Endothelial cell of umbilical vein (primary cell): ENCODE measurements at regions not wholly inside any gene's neighbourhood (a gene's known extent, or its start where the extent isn't known, plus 50 kb on each side); places are given as distances from the start of the nearest gene placed in this dataset.

Experiments used
- BruUV-seq: library from RNA; stranded (reverse); fragments of 400-500 nt; replicated peaks from 2 replicates; lab custom pipeline; 2021; lab: Mats Ljungman, UMichigan
- CTCF ChIA-PET: fragments of 300-600, 350-600 bp; sonication (Branson Sonifier 250); formaldehyde crosslinking; loops from one replicate; lab custom pipeline; 2021; ENCODE audit warnings: antibody characterized with exemption, inconsistent platforms; lab: Charles Lee
- POLR2A ChIA-PET: fragments of 300-600, 350-600 bp; sonication (Branson Sonifier 250); formaldehyde crosslinking; loops from one replicate; lab custom pipeline; 2021; ENCODE audit warnings: antibody characterized with exemption, inconsistent platforms; lab: Charles Lee
- DNase-seq: peaks from one replicate; pipeline ENCODE4 v3.0.0-alpha.2; 2011; ENCODE audit warnings: low read depth, low spot score
- FAIRE-seq: peaks from 2 replicates; lab custom pipeline; 2011; peaks lifted over from hg19 to GRCh38; lab: Jason Lieb, UNC
- H2AFZ ChIP-seq: 2 replicates; pipeline ENCODE4 v1.6.0; 2012; ENCODE audit warnings: low read depth, low read length, control low read depth, inconsistent platforms
- H3K27ac ChIP-seq: 2 replicates; pipeline ENCODE4 v1.5.1; 2011; ENCODE audit warnings: low read depth, mild to moderate bottlenecking, control low read depth, low read length, moderate library complexity; ENCODE audit not compliant: insufficient read depth
- H3K27me3 ChIP-seq, 2 experiments: 2 replicates each; pipeline versions ENCODE4 v1.6.0 to v1.6.1; 2011; ENCODE audit warnings: low read length in 2 of 2, mixed read lengths in 1 of 2; ENCODE audit not compliant: control insufficient read depth in 2 of 2, insufficient read depth in 2 of 2
- H3K36me3 ChIP-seq, 2 experiments: 2 replicates in 1 of 2; 3 replicates in 1 of 2; pipeline ENCODE4 v1.5.1; 2011; ENCODE audit warnings: low read length in 2 of 2, mild to moderate bottlenecking in 1 of 2, moderate library complexity in 1 of 2; ENCODE audit not compliant: control insufficient read depth in 2 of 2, insufficient read depth in 2 of 2; ENCODE audit errors: extremely low read depth in 1 of 2
- H3K4me1 ChIP-seq: 3 replicates; pipeline ENCODE4 v1.5.1; 2011; ENCODE audit warnings: mild to moderate bottlenecking, low read length; ENCODE audit not compliant: control insufficient read depth, insufficient read depth; ENCODE audit errors: extremely low read depth
- H3K4me2 ChIP-seq: 2 replicates; pipeline ENCODE4 v1.6.1; 2011; ENCODE audit warnings: low read length, control low read depth, mixed read lengths; ENCODE audit not compliant: insufficient read depth
- H3K4me3 ChIP-seq, 3 experiments: fragments of 200-600 bp in 1 of 3; sonication (generic), shearing (Covaris generic) in 1 of 3; replicated peaks in 1 of 3; 2 replicates each; pipeline ENCODE4 v1.5.1; 2011 to 2016; ENCODE audit warnings: control low read depth in 3 of 3, low read length in 3 of 3, mild to moderate bottlenecking in 2 of 3, inconsistent platforms in 1 of 3, low read depth in 1 of 3, moderate library complexity in 1 of 3; ENCODE audit not compliant: insufficient read depth in 1 of 3
- H3K79me2 ChIP-seq: 2 replicates; pipeline ENCODE4 v1.6.0; 2012; ENCODE audit warnings: low read length, inconsistent platforms; ENCODE audit not compliant: control insufficient read depth, insufficient read depth
- H3K9ac ChIP-seq: replicated peaks from 2 replicates; pipeline ENCODE3; 2011; ENCODE audit warnings: low read length, control low read depth; ENCODE audit not compliant: insufficient read depth; ENCODE audit errors: extremely low read depth
- H3K9me1 ChIP-seq: replicated peaks from 3 replicates; pipeline ENCODE4 v1.6.0; 2011; ENCODE audit warnings: mild to moderate bottlenecking, low read length; ENCODE audit not compliant: control insufficient read depth, insufficient read depth; ENCODE audit errors: extremely low read depth
- H3K9me3 ChIP-seq: replicated peaks from 2 replicates; pipeline ENCODE4 v1.5.1; 2012; ENCODE audit warnings: low read length, inconsistent platforms; ENCODE audit not compliant: control insufficient read depth, insufficient read depth
- H4K20me1 ChIP-seq: replicated peaks from 2 replicates; pipeline ENCODE3; 2011; ENCODE audit warnings: mild to moderate bottlenecking, low read length; ENCODE audit not compliant: control insufficient read depth, insufficient read depth; ENCODE audit errors: extremely low read depth
- EZH2 ChIP-seq: IDR thresholded peaks from 2 replicates; pipeline ENCODE4 v1.6.1; 2012; ENCODE audit warnings: borderline replicate concordance, low read depth, mild to moderate bottlenecking, moderate library complexity, low read length, inconsistent platforms; ENCODE audit not compliant: severe bottlenecking
- POLR2AphosphoS5 ChIP-seq: IDR thresholded peaks from 2 replicates; pipeline ENCODE4 v1.6.1; 2012; ENCODE audit warnings: low read depth, mild to moderate bottlenecking, control low read depth, low read length, moderate library complexity; ENCODE audit not compliant: insufficient read depth
- dilution Hi-C: fragments of 300-500 bp; cut with MboI; formaldehyde crosslinking; loops from one replicate; pipeline ENCODE4 v1.15.0; 2019; ENCODE audit warnings: low sequenced_read_pairs; ENCODE audit not compliant: extremely low pct_ligation_motif_present
- intact Hi-C: fragments of 100-400 bp; cut with micrococcal nuclease; formaldehyde crosslinking; loops from one replicate; pipeline ENCODE4 v1.10.0; 2022
- TF ChIP-seq, protein P1 (sequence below), 2 donors: IDR thresholded peaks; 1 replicate in 1 of 2; 2 replicates in 1 of 2; pipeline ENCODE4 v1.5.1; 2011; ENCODE audit warnings: low read length in 2 of 2, mild to moderate bottlenecking in 2 of 2, moderate library complexity in 2 of 2, control low read depth in 1 of 2, inconsistent platforms in 1 of 2, low read depth in 1 of 2; ENCODE audit not compliant: insufficient read depth in 1 of 2; ENCODE audit errors: extremely low read depth in 1 of 2
- TF ChIP-seq, protein P2 (sequence below): IDR thresholded peaks from 2 replicates; pipeline ENCODE4 v1.6.1; 2011; ENCODE audit not compliant: insufficient read depth, insufficient read length

DNA sequence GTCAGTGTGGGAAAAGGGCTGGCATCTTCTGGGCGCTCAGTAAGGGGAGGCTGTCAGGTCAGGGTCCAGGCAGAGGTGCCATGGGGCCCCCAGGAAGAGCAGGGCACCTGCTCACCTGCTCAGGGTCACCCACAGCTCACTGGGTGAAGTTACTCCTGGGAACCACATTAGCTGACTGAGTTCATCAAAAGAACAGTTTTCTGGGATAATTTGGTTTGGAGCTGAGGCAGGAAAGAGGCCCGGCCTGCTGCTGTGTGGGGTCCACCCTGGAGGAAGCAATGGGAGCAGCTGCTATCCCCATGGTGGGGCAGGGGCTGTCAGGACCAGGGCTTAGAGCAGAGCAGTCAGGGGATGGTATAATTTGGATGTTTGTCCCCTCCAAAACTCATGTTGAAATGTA lies 97.2 kb upstream of the GPC1 start:
- TF ChIP-seq POLR2AphosphoS5, result no peak
- TF ChIP-seq, protein P1, sequence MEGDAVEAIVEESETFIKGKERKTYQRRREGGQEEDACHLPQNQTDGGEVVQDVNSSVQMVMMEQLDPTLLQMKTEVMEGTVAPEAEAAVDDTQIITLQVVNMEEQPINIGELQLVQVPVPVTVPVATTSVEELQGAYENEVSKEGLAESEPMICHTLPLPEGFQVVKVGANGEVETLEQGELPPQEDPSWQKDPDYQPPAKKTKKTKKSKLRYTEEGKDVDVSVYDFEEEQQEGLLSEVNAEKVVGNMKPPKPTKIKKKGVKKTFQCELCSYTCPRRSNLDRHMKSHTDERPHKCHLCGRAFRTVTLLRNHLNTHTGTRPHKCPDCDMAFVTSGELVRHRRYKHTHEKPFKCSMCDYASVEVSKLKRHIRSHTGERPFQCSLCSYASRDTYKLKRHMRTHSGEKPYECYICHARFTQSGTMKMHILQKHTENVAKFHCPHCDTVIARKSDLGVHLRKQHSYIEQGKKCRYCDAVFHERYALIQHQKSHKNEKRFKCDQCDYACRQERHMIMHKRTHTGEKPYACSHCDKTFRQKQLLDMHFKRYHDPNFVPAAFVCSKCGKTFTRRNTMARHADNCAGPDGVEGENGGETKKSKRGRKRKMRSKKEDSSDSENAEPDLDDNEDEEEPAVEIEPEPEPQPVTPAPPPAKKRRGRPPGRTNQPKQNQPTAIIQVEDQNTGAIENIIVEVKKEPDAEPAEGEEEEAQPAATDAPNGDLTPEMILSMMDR (IDR thresholded peaks at IDR 0.05; ENCODE audit: extremely low read depth in 1 of 2, insufficient read depth in 1 of 2, low read depth in 1 of 2, low read length in 2 of 2), result no peak
- TF ChIP-seq, protein P2, sequence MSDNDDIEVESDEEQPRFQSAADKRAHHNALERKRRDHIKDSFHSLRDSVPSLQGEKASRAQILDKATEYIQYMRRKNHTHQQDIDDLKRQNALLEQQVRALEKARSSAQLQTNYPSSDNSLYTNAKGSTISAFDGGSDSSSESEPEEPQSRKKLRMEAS, result no peak
- TF ChIP-seq EZH2, result no peak
- Histone ChIP-seq H3K27me3 (no peaks in the 10 kb centered on the region), H3K4me3 (no peak overlapping the region), H3K36me3 (no peaks in the 10 kb centered on the region), H3K4me2 (no peak overlapping the region), H3K9me3 (no peaks in the 10 kb centered on the region), H2AFZ (no peak overlapping the region), H3K9me1 (no peaks in the 10 kb centered on the region), H3K79me2 (no peaks in the 10 kb centered on the region), H3K27ac (no peak overlapping the region), H4K20me1 (no peaks in the 10 kb centered on the region), H3K4me1 (no peaks in the 10 kb centered on the region), H3K9ac (no peak overlapping the region)
- FAIRE-seq (no peak), DNase-seq (no peak)
- CTCF ChIA-PET, result no interaction called here
- dilution Hi-C loops (no loop called here), intact Hi-C loops (no loop called here)
- BruUV-seq, result no TSS peak
- POLR2A ChIA-PET, result no interaction called here
